GM19395 (cell line): ENCODE measurements at regions not wholly inside any gene's neighbourhood (a gene's known extent, or its start where the extent isn't known, plus 50 kb on each side); places are given as distances from the start of the nearest gene placed in this dataset.
A peak's percentile ranks its signal among the peaks of the same experiment; 100 is the strongest.

Experiments used
- ATAC-seq: cut with Tn5 transposase; IDR thresholded peaks from one replicate; pipeline ENCODE4 v1.9.1; 2021; ENCODE audit warnings: mild to moderate bottlenecking, moderate library complexity; ENCODE audit not compliant: unreplicated experiment

DNA sequence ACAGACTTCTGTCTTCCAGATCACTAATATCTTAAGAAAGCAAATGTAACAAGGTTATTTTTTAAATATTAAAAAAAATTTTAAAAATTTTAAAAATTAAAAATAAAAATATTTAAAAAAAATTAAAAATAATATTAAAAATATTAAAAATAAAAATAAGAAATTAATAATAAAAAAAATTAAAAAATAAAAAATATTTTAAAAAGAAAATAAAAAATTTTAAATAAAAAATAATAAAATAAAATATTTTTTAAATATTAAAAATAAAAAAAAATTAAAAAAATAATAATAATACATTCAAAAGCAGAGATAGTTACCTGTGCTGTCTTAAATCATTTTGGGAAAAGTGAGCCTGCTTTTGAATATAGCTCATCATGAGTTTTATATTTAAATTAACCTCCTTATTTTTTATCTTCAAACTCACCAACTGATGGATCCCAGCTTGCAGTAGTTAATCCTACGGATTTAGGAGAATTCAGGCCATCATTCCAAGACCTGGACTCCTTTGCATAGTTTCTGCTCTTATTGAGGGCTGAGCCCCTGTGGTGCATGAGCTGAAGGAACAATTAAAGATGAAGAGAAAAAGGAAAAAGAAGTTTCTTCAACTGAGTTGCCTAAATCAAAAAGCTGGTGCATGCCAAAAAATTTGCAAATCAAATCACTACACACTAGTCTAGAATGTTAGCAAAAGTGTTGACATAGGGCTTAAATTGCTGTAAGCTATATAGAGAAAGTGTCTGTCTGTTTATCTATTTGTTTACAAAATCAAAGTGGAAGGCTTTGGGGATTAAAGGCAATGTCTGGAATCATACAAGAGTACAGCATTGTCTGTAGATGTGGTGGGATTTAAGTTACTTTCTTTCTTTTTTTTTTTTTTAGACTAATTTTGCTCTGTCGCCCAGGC is 50.5 kb upstream of the ZNF438 start:
- ATAC-seq = no peak

DNA sequence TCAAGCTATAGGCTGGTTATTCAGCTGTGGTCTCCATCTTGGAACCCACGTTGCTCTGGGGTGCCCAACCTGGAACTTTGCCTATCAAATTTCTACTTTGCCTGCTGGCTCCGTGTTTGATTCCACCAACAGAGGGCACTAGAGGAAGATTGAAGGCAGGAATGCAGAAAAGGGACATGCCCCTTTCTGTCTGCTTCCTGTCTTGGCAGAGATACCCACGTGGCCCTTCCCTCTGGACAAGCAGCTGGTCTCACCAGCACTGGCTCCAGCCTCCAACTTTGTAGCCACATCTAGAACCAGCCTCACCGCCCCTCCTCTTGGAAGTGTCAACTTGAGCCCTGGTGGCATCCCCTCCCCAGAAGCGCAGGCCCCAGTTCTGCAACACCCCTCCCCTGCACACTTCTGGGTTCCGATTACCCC is 52.1 kb upstream of the ZNF438 start:
- no peak for ATAC-seq

- ATAC-seq = no peak
These were observed 55.3 kb upstream of the ZNF438 start for GRCh38 chr10:31087011-31087410.

DNA sequence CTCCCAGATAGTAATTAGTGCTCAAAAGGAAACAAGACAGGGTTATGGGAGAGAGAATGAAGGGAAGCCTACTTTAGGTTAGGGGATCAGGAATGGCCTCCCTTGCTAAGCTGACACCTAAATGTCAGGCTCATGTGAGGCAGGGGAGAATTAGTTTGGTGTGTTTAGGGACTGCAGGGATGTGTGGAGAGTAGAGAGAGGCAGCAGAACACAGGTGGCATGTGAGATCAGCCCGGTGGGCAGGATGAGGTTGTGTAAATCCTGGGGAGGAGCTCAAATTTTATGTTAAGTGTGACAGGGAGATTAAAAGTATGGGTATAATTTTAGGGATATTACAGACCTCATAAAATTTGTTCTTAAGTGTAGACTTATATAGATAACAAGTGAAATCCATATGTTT is 56.2 kb upstream of the ZNF438 start:
- ATAC-seq = no peak

- peak; percentile 68 for ATAC-seq
These were observed 59.4 kb upstream of the ZNF438 start for GRCh38 chr10:31090894-31091607.

DNA sequence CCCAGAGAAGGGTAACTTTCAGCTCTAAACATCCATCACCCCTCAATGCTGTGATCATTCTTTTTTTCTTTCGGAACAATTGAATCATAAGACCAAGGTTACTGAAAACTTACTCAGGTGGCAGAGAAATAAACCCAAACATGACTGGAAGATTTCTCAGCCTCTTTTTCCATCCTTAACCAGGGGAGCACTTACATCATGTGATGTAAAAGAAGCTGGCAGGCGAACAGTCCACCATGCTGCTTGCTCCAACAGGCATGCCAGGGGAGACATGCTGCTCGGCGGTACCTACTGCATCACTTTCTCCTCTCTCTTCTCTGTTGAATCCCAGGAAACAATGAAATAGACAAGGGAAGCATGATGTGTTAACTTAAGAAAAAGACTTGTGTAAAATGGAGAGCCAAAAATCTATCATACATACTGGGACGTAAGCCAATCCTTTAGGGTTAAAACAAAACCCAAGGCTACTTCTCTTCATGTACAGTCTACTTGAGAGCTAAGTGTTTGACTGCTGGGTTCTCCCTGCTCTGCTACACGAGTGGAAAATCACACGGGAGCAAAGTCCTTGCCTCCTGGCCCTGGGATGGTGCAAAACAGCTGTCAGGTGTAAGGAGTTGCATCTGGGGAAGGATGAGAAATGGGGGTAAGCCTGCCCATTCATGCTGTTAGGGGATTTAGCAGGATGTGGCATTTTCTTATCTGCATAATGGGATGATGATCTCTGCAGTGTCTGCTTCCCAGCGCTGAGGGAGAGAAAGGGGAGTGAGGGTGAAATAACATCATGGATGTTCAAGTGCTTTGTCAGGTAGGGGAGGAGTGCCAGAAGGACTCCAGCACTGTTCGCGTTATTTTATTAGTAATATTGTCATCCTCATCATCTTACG is 64.3 kb upstream of the ZNF438 start:
- ATAC-seq = no peak

DNA sequence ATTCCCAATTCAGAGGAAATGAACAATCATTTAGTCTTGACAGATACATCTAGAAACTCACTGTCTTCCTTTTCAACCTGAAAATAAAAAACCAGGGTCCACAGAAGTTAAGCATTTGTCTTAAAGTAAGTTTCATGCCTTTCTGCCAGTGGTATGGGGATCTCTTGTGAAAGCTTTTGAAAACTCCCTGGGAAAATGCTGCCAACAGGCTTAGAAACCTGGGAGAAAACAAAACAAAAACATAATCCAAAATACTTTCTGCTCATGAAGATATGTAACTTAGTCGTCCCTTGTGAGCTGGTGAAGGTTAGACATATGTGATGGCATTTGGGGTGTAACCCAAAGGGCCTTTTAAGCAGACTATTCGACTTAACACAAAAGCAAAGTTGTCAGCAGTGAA is 66.4 kb upstream of the ZNF438 start:
- no peak for ATAC-seq

GRCh38 chr10:31099094-31099493 is 67.4 kb upstream of the ZNF438 start:
- no peak for ATAC-seq

DNA sequence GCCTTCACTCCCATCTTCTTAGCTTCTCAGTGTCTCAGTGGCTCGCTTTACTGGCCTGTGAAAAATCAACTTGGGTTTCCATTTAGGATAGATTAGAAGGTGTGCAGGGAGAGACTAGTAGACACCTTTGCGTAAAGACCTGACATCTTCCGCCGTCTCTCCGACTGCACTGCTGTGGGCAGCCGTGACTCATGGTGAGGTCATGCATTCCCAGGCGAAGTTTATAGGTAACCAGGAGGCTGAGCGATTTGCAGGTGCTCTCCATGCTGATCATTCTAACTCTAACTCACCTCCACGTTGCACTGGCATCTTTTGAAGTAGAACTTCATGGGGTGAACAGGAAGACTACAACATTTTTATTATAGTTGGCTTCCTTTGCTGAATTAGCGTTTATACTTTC is 68.0 kb upstream of the ZNF438 start:
- no peak for ATAC-seq

DNA sequence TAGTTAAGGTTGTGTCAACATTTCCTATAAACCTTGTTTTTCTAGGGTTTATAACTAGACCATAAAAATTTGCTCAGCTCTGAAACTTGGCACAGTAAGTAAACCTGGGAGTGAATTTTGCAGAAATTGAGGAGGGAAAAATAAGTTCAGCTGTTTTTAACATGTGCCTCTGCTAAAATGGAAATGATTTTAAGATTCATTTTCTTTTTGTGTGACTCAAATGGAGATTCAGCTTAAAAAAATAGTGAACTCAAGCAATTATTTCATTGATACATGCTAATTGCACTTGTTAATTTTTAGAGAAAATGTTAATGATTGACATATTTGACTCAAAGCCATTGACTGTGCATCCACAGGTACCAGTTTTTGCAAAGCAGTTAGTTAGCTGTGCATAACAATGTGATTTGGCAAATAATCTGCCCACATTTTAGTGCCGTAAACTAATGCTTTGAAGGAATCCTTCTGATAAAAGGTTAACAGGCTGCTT is 68.5 kb upstream of the ZNF438 start:
- no peak for ATAC-seq

- no peak for ATAC-seq
These were observed 69.0 kb upstream of the ZNF438 start for GRCh38 chr10:31100662-31101061.

DNA sequence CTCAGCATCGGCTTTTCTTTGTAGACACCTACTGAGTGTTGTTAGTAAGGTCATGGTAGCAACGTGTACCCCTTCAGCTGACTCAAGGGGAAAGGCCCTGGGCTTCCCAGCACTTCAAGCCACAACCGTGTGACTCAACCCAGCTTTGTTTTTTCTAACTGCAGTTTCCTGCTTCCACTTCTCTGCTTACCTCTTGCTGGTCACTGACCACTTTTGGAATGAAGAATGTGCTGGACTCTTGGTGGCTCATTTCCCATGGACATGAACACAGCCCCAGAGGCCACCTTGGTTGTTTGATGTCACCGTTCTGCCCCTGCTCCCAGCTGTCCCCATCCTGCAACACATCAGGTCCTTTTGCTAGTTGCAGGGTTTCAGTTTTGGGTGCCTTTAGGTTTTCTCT is 69.5 kb upstream of the ZNF438 start:
- peak; percentile 72 for ATAC-seq

DNA sequence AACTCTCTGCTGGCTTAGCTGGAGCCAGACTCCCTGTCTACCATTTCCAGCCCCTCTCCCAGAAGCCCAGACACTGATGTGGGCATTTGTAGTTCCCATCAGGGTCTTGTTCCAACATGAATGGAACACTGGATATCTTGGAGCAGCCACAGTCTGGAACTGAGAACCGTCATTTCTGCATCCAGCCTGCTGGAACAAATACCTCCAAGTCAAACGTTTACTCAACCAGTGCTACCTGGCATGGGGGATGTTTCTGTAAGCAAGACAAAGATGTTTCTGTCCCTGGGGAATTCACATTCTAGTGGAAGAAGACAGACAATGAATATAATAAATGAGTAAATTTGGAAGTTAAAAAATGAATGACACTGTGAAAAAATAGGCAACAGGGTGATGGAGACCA is 70.8 kb upstream of the ZNF438 start:
- no peak for ATAC-seq

- no peak for ATAC-seq
These were observed 71.4 kb upstream of the ZNF438 start for GRCh38 chr10:31103112-31103511.

DNA sequence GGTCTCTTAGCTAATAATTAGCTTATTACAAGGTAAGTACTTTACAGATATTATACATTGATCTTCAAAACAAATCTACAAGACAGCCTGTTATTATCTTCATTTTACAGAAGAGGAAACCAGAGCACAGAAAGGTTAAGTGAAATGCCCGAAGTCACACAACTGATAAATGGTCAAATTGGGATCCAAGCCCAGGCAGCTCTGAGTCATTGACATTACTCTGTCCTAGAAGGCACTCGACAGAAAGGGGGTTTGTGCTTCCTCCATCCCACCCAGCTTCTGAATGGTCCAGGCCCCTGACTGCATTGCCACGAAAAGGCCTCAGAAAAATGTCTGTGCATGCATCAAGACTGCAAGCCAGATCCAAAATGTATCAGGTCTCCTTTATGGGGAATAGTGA is 81.3 kb upstream of the ZNF438 start:
- ATAC-seq = no peak

GRCh38 chr10:31116226-31116625 is 84.6 kb upstream of the ZNF438 start:
- ATAC-seq = no peak

DNA sequence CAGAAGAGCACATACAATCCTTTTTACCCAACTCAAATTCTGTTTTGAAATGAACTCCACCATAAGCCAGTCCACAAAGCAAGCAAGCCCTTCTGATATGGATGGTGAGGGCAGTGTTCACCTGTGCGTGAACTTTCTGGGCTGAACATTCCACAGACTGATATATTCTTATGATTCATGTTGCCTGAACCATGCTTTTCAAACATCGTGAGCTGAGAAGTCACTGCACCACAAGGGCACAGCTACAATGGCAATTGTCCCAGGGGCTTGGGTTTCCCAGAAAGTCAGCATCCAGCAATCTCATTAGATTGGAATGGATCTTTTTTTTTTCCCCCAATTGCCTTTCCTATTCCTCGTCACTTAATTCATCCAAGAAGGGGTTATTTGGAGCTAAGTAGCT is 86.9 kb upstream of the ZNF438 start:
- ATAC-seq = no peak

- no peak for ATAC-seq
These were observed 88.7 kb upstream of the ZNF438 start for GRCh38 chr10:31120392-31120791.

DNA sequence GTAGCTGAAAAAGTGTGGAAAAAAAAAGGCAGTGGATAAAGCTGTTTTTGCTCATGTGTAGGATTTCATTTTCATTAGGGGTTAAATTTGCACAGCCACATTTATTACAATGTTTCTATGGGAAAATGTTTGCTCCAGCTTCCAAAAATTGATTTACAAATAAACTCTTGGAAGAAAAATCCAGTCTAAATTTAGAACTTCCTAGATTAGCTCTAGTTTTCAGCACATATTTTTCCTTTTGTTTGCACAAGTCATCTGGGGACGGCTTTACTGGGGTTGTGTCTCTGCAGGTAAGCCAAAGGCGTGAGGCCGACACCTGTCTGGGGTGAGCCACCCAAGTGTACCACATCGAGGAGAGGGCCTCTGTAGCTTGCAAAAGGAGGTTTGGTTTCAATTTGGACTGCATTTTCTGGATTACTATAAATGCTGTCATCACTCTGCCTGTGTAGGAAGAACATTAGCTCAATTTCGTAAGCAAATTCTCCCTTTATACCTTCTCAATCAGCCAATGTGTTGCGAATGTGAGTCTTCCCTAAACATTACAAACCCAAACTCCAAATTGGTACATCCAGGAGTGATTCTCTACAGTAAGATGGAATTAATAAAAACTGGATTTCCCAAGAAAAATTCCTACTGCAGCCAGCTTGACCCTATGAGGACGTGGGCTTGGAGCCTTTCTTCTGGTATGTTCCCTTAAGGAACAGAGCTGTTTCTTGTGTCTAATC is 89.5 kb upstream of the ZNF438 start:
- ATAC-seq = no peak

GRCh38 chr10:31121757-31122577 is 90.3 kb upstream of the ZNF438 start:
- ATAC-seq = no peak
